NCI-H1930 (cell line): ENCODE measurements at regions not wholly inside any gene's neighbourhood (a gene's known extent, or its start where the extent isn't known, plus 50 kb on each side); places are given as distances from the start of the nearest gene placed in this dataset.
A peak's percentile ranks its signal among the peaks of the same experiment; 100 is the strongest.
"Not testable (repeated sequence)": the region's sequence is repeated elsewhere in the genome, so short reads cannot be mapped to it uniquely, and the experiment has no call there.

Experiments used
- DNase-seq, 2 experiments: peaks; one replicate each; lab custom pipeline; 2025; lab: John Stamatoyannopoulos, UW

DNA sequence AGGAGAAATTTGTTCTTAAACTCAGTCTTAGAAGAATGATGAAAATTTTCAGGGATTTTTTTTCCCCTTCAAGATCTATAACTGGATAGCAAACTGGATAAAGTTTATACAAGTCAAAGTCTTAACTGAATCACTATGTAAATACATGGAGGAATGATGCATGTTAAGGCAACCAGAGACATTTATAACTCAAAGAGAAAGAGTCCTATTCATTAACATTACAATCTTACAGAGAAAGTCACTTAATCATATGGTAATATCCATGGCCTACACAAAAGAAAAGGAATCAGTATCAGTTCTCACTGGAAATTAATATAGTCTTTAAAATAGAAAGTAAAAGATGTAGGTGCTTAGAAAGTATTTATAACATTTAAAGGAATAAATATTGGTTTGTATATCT, 869.1 kb downstream of the TBL1XR1 start:
- DNase-seq = no peak

DNA sequence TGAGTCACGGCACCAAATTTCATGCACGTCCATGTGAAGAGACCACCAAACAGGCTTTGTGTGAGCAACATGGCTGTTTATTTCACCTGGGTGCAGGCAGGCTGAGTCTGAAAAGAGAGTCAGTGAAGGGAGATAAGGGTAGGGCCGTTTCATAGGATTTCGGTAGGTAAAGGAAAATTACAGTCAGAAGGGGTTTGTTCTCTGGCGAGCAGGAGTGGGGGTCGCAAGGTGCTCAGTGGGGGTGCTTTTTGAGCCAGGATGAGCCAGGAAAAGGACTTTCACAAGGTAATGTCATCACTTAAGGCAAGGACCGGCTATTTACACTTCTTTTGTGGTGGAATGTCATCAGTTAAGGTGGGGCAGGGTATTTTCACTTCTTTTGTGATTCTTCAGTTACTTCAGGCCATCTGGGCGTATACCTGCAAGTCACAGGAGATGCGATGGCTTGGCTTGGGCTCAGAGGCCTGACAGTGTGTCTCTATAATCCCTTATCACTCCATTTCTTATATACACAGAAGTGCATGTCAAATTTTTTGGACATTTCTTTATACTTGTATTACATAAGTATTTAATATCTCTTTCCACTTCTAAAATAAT, 870.3 kb downstream of the TBL1XR1 start:
- not testable (repeated sequence) for DNase-seq

DNA sequence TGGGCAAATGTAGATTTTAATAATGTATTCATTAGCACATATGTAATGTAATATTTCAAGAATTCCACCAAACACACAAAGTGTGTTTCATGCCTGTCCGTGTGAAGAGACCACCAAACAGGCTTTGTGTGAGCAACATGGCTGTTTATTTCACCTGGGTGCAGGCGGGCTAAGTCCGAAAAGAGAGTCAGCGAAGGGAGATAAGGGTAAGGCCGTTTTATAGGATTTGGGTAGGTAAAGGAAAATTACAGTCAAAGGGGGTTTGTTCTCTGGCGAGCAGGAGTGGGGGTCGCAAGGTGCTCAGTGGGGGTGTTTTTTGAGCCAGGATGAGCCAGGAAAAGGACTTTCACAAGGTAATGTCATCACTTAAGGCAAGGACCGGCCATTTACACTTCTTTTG, 875.8 kb downstream of the TBL1XR1 start:
- not testable (repeated sequence) for DNase-seq

DNA sequence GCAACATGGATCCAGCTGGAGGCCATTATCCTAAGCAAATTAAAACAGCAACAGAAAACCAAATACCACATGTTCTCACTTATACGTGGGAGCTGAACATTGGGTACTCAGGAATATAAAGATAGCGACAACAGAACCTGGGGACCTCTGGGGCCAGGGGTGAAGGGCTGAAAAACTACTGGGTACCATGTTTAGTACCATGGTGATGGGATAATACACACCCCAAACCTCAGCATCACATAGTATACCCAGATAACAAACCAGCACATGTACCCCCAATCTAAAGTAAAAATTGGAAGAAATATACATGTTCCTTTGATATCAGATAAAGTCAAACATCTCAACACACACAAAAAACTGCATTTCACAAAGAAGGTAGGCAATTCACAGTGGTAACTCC, 876.2 kb downstream of the TBL1XR1 start:
- no peak for DNase-seq

DNA sequence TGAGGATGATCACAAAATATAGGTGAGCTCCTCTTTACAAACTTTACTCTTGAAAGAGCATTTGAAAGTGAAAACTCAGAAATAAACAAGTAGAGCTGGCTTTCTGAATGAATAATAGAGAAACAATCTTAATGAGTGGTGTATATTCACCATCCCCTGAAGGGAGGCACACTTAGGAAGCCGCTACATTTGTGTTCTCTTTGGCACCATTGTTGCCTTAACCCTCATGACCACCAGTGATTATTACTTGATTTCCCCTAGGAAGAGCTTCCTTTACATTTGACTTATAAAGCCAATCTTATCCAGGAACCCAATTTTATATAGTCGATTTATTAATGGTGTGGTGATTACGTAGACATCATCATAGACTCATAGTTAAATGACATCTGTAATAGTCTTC, 883.9 kb downstream of the TBL1XR1 start:
- DNase-seq = no peak

DNA sequence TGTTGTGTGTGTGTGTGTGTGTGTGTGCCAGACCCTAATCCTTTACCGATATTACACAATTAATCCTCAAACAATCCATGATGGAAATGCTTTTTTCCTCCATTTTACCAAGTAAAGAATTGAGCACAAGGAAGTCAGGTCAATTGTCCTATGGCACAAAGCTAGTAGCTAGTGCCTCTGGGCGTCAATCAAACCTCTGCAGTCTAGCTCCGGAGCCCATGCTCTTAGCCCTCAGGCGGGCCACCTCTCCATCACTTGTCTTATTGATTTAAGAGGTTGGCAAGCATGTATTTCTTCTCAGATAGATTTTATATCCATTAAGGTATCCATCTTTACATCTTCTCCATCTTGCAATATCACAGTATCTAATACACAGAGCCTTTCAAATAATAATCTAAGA, 886.6 kb downstream of the TBL1XR1 start:
- no peak for DNase-seq

DNA sequence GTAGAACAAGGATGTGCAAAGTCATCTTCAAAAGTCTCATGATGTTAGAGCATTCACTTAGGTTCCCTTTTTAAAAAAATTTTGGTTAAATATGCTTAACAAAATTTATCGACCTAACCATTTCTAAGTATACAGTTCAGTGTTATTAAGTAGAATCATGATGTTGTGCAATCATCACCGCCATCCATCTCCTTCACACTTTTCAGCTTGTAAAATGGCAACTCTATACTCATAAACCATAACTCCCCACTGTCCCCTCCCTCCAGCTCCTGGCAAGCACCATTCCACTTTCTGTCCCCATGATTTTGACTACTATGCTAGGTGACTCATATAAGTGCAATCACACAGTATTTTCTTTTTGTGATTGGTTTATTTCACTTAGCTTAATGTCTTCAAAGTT, 895.0 kb downstream of the TBL1XR1 start:
- DNase-seq = no peak

DNA sequence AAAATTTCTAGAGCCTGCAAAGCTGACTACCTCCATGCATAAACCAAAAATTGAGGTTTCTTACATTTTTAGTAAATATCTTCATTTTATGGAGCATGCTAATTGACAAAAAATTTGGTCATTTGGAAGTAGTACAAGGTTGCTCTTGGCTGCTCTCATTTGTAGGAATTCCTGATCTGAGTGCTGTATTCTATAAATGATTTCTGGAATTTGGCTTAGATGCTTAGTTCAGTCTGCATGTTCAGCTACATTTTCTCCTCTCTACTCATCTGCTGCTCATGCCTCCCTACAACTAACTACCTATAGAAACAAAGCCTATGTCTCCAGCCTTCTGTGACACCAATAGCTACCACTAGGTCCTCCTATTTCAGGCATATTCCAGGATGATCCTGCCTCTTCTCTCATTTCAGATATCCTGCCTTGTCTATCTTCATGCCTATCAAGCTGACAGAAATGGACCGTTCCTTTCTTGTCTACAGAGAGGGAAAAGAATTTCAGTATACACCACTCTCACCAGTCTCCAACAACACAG, 901.1 kb downstream of the TBL1XR1 start:
- no peak for DNase-seq

DNA sequence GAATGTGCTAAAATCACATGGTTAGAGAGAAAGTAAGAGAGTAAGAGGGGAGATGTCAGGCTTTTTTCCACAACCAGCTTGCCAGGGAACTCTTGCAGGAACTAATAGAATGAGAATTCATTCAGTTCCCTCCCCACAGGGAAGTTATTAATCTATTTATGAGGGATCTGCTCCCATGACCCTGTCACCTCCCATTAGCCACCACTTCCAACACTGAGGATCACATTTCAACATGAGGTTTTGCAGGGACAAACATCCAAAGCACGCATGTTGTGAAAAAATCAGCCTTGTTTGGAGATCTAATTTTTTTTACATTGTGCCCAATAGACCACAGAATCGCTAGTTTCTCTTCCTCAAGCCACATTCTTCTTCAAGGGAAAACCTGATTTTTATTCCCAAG, 904.0 kb downstream of the TBL1XR1 start:
- no peak for DNase-seq

DNA sequence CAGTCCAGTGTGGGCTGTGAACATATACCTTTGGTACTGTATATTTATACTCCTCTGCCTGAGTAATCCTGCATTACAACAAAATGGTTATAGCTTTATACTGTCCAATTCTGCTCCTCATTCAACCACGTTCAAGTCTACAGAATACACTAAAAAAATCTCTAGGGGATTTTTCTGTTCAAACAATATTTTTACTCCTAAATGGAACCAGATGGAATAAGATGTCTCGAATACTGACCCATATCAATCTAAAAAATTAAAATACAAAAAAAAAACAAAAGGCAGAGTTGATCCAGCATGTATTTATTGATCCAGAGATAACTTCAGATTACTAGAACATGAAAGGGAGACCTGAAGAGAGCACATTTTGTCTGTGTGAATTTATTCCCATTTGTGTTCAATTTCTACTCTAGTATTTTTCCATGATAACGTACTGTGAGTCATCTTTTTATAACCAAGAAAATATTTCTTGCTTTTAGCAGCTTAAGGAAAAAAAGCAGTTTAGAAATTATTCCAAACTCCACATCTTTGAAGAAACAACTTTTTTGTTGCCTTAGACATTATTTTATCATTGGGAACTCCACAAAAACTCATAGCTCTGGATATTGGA, 910.7 kb downstream of the TBL1XR1 start:
- no peak for DNase-seq

DNA sequence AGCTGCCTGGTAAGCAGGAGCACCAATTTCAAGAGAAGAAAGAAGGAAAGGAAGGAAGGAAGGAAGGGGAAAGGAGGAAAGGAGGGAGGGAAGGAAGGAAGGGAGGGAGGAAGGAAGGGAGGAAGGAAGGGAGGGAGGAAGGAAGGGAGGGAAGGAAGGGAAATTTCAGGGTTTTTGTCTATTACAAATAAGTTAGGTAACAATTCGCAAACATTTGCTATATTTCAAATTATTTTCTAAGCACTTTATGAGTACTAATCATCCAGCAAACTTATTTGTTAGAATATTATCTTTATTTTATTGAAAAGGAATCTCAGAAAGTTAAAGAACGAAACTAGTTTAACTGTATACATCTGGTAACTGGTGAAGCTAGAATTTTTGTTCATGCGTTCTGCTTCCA, 921.7 kb downstream of the TBL1XR1 start:
- DNase-seq = no peak

DNA sequence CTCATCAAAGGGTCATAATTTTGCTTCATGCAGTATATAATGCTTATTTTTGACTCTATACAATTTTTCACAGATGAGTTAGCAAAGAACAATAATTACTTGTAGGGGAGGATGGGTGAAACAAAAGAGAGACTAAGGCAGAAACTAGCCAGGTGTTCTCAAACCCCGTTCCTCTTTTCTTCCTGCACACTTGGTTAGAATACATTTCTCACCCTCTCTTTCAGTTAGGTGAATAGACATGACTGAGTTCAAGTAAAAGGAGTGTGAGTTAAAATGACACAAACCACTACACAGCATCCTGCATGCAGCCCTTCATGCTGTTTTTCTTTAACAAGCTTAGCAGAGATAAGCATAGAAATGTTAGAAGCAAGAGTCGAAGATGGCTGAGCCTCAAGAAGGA, 922.2 kb downstream of the TBL1XR1 start:
- DNase-seq = no peak

DNA sequence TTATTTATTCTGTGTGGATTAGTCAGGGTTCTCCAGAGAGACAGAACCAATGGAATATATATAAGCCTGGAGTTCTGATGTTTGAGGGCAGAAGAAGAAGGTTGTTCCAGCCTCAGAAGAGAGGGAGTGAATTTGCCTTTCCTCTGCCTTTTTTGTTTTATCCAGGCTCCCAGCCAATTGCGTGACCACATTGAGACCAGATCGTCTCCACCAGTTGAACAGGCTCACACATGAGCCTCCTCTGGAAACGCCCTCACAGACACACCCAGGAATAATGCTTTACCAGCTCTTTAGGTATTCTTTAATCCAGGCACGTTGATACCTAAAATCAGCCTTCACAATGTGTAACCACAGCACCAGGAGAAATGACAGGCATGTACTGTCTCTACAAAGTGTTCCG, 923.1 kb downstream of the TBL1XR1 start:
- DNase-seq = peak; percentile 85 to 86

DNA sequence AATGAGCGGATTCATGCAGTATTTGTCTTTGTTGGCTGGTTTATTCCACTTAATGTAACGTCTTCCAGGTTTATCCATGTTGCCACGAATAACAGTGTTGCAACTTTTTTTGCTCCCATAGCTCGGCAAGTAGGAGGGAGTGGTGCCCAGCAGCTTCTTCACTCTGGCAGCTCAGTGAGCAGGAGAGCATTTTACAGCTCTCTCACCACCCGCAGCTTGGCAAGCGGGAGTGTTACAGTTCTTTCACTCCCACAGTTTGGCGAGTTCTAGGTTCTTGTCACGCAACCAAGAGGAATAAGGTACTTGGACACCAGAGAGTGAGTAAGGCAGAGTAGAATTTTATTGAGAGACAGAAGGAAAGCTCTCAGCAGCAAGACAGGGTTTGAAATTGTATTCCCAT, 935.2 kb downstream of the TBL1XR1 start:
- no peak for DNase-seq

DNA sequence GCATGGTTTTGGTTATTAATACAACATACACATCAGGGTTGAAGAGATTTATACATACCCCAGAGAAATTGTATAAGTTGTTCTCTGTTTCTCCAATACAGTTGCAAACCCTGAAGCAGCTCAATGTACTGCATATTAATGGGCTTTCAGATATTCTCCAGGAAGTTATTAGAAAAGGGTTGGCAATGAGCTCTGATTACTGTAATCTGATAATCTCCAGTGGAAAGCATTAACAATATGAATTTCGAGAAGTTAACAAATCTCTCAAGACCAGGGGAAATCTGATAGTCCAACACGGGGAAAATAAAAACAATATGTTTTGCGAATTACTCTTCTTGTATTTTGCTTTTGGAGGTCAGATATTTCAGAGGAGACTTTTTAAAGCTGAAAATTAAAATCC, 950.1 kb downstream of the TBL1XR1 start:
- DNase-seq = no peak

DNA sequence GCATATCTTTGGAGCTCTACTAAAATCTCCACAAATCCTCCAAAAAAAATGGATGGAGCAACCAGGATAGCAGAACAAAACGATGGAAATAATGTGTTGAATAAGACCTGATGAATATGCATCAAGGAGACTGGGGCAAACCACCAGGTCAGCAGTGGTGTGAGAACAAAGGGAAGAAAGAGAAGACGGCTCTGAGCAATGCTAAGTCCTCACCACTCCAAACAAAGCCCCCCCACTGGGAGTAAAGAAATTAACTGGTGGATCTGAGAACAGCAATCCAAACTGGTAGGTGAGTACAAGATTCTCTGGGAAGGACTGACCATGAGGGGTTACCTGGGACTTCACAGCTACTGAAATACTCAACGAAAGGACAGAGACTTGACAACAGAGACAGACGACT, 977.3 kb downstream of the TBL1XR1 start:
- DNase-seq = no peak

DNA sequence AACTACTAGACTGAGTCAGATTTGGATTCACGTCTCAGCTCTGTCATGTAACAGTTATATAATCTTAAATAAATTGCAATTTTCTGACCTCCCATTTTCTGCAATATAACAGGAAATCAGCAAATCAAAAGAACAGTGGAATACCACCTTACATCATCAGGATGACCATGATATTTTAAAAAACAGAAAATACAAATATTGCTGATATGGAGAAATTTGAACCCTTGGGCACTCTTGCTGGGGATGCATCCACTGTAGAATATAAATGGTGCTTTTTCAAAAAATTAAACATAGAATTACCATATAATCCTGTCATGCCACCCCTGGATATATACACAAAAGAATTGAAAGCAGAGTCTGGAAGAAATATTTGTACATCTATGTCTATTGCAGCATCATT, 982.5 kb downstream of the TBL1XR1 start:
- no peak for DNase-seq

DNA sequence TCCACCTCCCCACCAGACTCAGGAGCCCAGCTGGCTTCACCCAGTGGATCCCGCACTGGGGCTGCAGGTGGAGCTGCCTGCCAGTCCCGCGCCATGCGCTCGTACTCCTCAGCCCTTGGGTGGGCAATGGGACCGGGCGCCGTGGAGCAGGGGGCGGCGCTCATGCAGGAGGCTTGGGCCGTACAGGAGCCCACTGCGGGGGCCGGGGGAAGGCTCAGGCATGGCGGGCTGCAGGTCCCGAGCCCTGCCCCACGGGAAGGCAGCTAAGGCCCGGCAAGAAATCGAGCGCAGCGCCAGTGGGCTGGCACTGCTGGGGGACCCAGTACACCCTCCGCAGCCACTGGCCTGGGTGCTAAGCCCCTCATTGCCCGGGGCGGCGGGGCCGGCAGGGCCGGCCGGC, 984.0 kb downstream of the TBL1XR1 start:
- not testable (repeated sequence) for DNase-seq

DNA sequence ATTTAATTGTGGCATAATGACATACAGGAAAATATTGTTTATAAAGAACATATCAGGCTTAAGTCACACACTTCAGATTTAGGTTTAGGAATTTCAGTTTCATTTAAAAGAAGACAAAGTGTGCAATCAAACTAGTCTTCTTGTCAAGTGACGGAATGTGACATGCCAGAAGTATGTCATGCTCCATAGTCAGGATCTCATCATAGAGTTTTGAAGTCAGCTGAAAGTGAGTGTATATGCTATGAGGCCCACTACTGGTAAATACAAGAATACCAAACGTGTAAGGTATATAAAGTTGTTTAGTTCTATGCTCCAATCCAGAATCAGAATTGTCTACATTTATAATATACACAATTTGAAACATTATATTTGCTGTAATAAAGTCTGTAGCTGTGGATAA, 988.4 kb downstream of the TBL1XR1 start:
- no peak for DNase-seq

DNA sequence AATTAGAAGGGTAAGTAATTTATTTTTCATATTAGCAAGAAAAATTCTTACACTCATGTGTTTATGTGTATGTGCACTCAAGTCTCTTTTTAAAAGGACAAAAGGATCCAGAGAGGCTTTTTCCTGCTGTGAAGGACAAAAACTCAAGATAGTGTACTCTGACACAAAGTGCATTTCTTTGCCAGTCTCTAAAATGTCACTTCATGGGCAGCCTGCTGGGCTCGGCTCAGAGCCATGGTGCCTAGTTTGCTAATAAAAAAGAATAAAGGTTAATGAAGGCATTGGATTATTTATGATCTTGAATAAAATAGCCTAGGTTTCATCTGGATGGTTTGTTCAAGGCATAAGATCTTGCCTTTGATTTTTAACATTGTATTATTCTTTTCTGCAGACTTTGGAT, 989.0 kb downstream of the TBL1XR1 start:
- DNase-seq = no peak

DNA sequence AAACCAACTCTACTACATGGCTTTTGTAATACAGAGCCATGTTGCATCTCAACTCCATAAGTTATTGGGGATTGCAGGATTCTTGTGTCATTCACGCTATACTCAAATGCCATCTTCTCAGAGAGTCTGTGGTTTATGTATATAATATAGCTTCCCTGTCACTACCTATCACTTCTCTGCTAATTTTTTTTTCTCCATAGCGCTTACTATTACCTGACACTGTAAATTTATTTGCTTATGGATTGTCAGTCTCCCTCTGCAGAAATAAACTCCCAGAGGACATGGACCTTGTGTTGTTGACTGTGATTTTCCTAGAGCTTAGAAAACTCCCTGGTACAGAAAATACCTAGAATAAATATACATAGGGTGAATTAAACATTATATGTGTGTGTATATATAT, 990.5 kb downstream of the TBL1XR1 start:
- no peak for DNase-seq

DNA sequence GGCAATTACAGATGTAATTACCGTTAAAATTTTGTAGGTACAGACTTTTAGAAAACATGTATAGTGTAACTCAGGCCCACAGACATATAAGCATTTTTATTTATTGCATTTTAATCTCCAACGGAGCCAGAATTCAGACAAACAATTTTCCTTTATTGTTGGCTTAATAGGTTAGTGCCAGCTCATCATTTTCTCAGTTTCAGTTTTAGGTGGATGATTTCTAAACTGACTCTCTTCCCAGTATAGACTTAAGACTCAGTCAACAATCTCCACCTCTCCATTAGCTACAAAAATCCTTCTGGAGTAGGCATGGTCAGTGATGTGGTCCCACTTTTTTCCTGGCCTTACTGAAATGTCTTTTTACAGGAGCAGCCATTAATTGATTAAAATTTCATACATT, 994.6 kb downstream of the TBL1XR1 start:
- no peak for DNase-seq

DNA sequence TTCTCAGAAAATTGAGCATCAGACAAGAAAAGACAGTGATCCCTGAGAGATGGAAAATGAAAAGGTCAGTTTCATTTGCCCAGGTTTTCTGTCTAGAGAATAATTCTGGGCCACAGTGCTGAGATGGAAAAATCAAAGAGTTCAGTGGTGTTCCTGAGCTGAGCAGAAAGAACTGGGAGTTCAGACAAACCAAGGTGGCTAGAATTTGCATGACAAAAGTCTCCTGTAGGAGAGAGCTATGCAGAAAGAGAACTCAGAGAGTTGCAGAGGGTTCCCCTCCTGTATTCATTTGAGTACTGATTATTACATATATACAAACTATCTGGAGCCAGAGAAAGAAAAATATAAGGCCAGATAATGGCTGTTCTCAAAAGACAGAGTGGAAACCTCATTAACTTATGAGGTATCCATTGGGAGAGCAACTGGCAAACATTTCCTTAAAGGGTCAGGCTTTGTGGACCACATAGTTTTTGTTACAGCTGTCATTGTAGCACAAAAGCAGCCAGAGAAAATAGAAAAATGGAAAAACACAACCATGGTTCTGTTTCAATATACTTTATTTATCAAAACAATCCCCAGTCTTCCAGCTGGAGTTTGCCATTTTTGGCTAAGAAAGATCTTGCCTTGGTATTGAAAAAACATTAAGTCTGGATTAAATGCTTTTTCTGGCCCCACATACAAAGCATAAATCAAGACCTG, 1004.1 kb downstream of the TBL1XR1 start:
- no peak for DNase-seq

DNA sequence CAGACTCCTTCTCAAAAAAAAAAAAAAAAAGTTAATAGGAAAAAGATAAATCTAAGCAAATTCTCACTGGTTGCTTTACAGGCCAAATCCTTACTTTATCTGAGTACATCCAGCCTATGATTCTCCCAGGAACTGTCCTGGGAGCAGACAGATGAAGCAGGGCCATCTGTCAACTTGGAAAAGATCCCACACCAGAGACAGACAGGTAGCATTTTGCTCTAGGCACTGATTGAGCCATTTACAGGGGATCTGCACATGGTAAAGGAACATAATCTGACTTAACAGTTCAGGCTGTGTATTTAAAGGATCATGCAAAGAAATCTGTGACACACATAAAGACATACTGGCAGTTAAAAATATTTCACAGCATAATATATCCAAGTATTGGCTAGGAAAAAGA, 1006.5 kb downstream of the TBL1XR1 start:
- DNase-seq = no peak
